Parathyroid adenoma (tissue), 2 donors: ENCODE measurements at regions not wholly inside any gene's neighbourhood (a gene's known extent, or its start where the extent isn't known, plus 50 kb on each side); places are given as distances from the start of the nearest gene placed in this dataset.
"Not testable (repeated sequence)": the region's sequence is repeated elsewhere in the genome, so short reads cannot be mapped to it uniquely, and the experiment has no call there.

Experiments
- H2AFZ ChIP-seq: fragments of 300-600 bp; sonication (generic); one replicate; pipeline ENCODE4 v1.7.0; 2017; ENCODE audit warnings: antibody characterized with exemption, mild to moderate bottlenecking
- H3K27ac ChIP-seq: fragments of 300-600 bp; sonication (generic); one replicate; pipeline ENCODE4 v1.7.0; 2017
- H3K27me3 ChIP-seq: fragments of 300-600 bp; sonication (generic); one replicate; pipeline ENCODE4 v1.7.0; 2017; ENCODE audit warnings: low read length; ENCODE audit not compliant: control insufficient read depth, insufficient read depth
- H3K36me3 ChIP-seq: fragments of 300-600 bp; sonication (generic); one replicate; pipeline ENCODE4 v1.7.0; 2017; ENCODE audit warnings: low read length; ENCODE audit not compliant: control insufficient read depth, insufficient read depth
- H3K4me1 ChIP-seq: fragments of 300-600 bp; sonication (generic); one replicate; pipeline ENCODE4 v1.7.0; 2017; ENCODE audit warnings: control low read depth
- H3K4me2 ChIP-seq: fragments of 300-600 bp; sonication (generic); one replicate; pipeline ENCODE4 v1.7.0; 2017; ENCODE audit warnings: low read length
- H3K4me3 ChIP-seq: fragments of 300-600 bp; sonication (generic); one replicate; pipeline ENCODE4 v1.7.0; 2017; ENCODE audit warnings: low read depth, low read length
- H3K79me2 ChIP-seq: fragments of 300-600 bp; sonication (generic); one replicate; pipeline ENCODE4 v1.7.0; 2017; ENCODE audit warnings: control low read depth
- H3K9ac ChIP-seq: fragments of 300-600 bp; sonication (generic); one replicate; pipeline ENCODE4 v1.7.0; 2017; ENCODE audit warnings: mild to moderate bottlenecking
- H3K9me3 ChIP-seq: fragments of 300-600 bp; sonication (generic); one replicate; pipeline ENCODE4 v1.7.0; 2017; ENCODE audit warnings: low read length; ENCODE audit not compliant: control insufficient read depth
- TF ChIP-seq, protein P1 (sequence below): fragments of 300-600 bp; sonication (generic); IDR thresholded peaks from one replicate; pipeline ENCODE4 v1.7.0; 2017; ENCODE audit warnings: antibody characterized with exemption, mild to moderate bottlenecking
- donor health status: primary hyperparathyroidism.

DNA sequence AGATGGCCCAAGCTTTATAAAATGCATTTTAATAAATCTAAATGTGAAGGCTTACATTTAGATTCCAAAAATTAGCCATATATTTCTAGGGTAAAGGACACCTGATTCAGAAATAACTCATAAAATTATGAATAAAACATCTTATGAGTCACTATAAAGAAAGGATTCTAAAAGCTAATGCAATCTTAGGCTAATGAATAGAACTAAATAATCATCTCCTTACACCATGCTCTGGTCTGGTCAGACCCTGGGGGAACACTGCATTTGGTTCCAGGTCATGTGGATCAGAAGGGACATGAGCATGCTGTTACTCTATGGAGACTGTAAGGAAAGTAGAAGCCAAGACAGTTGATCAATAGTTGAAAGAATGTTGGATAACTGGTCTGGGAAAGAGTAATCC, 370.4 kb downstream of the NDFIP2 start:
- H3K4me3 ChIP-seq = no peak overlapping the region
- no peaks in the 10 kb centered on the region for H3K4me1 ChIP-seq
- no peaks in the 10 kb centered on the region for H3K27me3 ChIP-seq
- H3K36me3 ChIP-seq = no peaks in the 10 kb centered on the region
- no peak overlapping the region for H3K9ac ChIP-seq
- H3K4me2 ChIP-seq = no peak overlapping the region
- no peaks in the 10 kb centered on the region for H3K9me3 ChIP-seq
- no peak overlapping the region for H2AFZ ChIP-seq
- no peak overlapping the region for H3K27ac ChIP-seq
- no peaks in the 10 kb centered on the region for H3K79me2 ChIP-seq
- TF ChIP-seq, protein P1, sequence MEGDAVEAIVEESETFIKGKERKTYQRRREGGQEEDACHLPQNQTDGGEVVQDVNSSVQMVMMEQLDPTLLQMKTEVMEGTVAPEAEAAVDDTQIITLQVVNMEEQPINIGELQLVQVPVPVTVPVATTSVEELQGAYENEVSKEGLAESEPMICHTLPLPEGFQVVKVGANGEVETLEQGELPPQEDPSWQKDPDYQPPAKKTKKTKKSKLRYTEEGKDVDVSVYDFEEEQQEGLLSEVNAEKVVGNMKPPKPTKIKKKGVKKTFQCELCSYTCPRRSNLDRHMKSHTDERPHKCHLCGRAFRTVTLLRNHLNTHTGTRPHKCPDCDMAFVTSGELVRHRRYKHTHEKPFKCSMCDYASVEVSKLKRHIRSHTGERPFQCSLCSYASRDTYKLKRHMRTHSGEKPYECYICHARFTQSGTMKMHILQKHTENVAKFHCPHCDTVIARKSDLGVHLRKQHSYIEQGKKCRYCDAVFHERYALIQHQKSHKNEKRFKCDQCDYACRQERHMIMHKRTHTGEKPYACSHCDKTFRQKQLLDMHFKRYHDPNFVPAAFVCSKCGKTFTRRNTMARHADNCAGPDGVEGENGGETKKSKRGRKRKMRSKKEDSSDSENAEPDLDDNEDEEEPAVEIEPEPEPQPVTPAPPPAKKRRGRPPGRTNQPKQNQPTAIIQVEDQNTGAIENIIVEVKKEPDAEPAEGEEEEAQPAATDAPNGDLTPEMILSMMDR = no peak

- H3K4me1 ChIP-seq = no peaks in the 10 kb centered on the region
- H3K9me3 ChIP-seq = no peaks in the 10 kb centered on the region
- H3K4me2 ChIP-seq = no peak overlapping the region
- TF ChIP-seq, protein P1 = no peak
- no peaks in the 10 kb centered on the region for H3K79me2 ChIP-seq
- H3K36me3 ChIP-seq = no peaks in the 10 kb centered on the region
- H3K27ac ChIP-seq = no peak overlapping the region
- no peak overlapping the region for H3K4me3 ChIP-seq
- no peaks in the 10 kb centered on the region for H3K27me3 ChIP-seq
- no peak overlapping the region for H2AFZ ChIP-seq
- H3K9ac ChIP-seq = no peak overlapping the region
These were observed 367.1 kb downstream of the NDFIP2 start for GRCh38 chr13:79847882-79848592.

- Histone ChIP-seq H3K4me2 (no peak overlapping the region), H3K27me3 (no peaks in the 10 kb centered on the region), H3K9me3 (no peaks in the 10 kb centered on the region), H2AFZ (no peak overlapping the region), H3K9ac (no peak overlapping the region), H3K36me3 (no peaks in the 10 kb centered on the region), H3K27ac (no peak overlapping the region), H3K4me1 (no peaks in the 10 kb centered on the region), H3K79me2 (no peaks in the 10 kb centered on the region), H3K4me3 (no peak overlapping the region)
- TF ChIP-seq, protein P1 = no peak
These were observed 365.4 kb downstream of the NDFIP2 start for GRCh38 chr13:79846386-79846785.

GRCh38 chr13:79837741-79838450, 356.9 kb downstream of the NDFIP2 start:
- Histone ChIP-seq H3K9me3 (no peaks in the 10 kb centered on the region), H3K9ac (no peak overlapping the region), H3K4me2 (no peak overlapping the region), H2AFZ (no peak overlapping the region), H3K36me3 (no peaks in the 10 kb centered on the region), H3K27ac (no peak overlapping the region), H3K79me2 (no peaks in the 10 kb centered on the region), H3K27me3 (no peaks in the 10 kb centered on the region), H3K4me3 (no peak overlapping the region), H3K4me1 (no peaks in the 10 kb centered on the region)
- TF ChIP-seq, protein P1 = no peak

DNA sequence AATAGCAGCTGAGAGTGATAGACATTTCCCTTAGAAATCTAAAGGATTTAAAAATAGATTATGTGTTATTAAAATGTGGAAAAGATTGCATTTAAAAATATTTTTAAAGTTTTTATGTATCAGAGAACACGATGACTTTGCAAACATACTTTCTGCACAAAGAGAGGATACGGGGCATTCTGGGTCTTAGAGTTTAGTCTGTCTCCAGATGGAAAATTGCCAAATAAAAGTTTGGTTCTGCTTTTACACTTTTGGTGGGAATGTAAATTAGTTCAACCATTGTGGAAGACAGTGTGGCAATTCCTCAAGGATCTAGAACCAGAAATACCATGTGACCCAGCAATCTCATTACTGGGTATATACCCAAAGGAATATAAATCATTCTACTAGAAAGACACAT, 355.2 kb downstream of the NDFIP2 start:
- H3K27ac ChIP-seq, H3K36me3 ChIP-seq, H3K79me2 ChIP-seq, H3K27me3 ChIP-seq, H3K4me1 ChIP-seq, H3K9me3 ChIP-seq, H3K4me2 ChIP-seq, H3K9ac ChIP-seq, H2AFZ ChIP-seq, H3K4me3 ChIP-seq: not testable (repeated sequence)
